HG03439 (cell line): ENCODE measurements at regions not wholly inside any gene's neighbourhood (a gene's known extent, or its start where the extent isn't known, plus 50 kb on each side); places are given as distances from the start of the nearest gene placed in this dataset.
"Not testable (repeated sequence)": the region's sequence is repeated elsewhere in the genome, so short reads cannot be mapped to it uniquely, and the experiment has no call there.

Source experiments
- ATAC-seq: cut with Tn5 transposase; IDR thresholded peaks from one replicate; pipeline ENCODE4 v1.9.1; 2021; ENCODE audit warnings: mild to moderate bottlenecking, moderate library complexity; ENCODE audit not compliant: unreplicated experiment

- no peak for ATAC-seq
These were observed 177.9 kb upstream of the C1orf87 start for GRCh38 chr1:60251426-60251825.

DNA sequence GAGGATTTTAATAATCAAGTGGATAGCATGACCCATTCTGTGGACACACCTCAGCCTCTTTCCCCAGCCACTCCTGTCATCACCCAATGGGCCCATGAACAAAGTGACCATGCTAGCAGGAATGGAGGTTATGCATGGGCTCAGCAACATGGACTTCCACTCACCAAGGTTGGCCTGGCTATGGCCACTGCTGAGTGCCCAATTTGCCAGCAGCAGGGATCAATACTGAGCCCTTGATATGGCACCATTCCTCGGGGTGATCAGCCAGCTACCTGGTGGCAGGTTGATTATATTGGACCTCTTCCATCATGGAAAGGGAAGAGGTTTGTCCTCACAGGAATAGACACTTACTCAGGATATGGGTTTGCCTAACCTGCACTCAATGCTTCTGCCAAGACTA is 173.9 kb upstream of the C1orf87 start:
- ATAC-seq = not testable (repeated sequence)

- ATAC-seq = no peak
These were observed 171.8 kb upstream of the C1orf87 start for GRCh38 chr1:60245324-60245723.

DNA sequence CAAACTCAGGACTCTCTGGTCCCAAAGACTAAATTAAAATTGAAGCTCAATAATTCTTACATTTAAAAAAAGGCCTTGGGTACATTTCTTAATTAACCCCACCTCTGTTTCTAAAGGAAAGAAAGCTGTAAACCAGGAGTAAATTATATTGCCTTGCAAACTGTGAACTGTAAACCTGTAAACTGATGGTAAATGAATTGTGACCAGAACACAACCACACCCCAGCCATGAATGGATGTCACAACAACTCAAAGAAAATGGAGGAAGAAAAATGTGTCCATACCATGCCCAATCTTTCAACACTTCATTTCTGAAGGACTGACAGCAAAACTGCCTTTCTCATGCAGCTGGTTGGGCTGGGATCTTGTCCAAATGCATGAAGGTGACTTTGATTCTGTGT is 171.3 kb upstream of the C1orf87 start:
- no peak for ATAC-seq

GRCh38 chr1:60235275-60235674 is 161.7 kb upstream of the C1orf87 start:
- no peak for ATAC-seq

DNA sequence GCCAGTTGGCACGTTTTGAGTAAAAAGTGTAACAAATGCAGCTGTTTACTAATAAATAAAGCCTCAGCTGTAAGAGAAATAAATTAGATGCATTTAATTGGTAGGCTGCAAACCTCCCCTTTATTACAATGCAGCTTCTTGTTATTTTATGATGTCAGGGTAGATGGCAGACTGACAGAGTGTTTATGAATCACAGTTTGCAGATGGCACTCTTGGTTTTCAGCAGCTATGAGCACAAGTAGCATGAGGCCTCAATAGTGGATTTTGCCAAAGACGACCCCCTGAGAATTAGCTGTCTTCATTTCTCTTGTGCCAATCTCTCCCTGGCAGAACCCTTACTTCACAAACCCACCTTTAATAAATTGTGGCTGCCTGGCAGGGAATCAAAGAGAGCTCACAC is 161.2 kb upstream of the C1orf87 start:
- ATAC-seq = no peak

- ATAC-seq = no peak
These were observed 156.3 kb upstream of the C1orf87 start for GRCh38 chr1:60229821-60230220.

GRCh38 chr1:60228041-60228491 is 154.5 kb upstream of the C1orf87 start:
- no peak for ATAC-seq

DNA sequence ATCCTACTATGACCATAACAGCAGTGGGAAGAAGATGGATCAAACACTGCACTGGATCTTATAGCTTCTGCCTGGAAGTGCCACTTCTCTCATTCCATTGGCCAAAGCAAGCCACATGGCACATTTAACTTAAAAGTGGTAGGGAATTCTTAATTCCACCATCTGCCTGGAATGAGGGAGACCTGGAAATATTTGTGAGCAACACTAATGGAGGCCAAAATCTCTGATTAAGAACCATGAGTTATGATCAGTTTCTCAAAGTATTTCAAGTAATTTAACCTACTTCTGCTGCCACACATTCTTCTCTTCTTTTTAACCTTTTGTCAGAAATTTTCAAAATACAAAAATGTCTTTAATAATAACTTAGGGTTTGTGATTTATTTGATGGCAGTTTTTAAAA is 154.0 kb upstream of the C1orf87 start:
- ATAC-seq = no peak

DNA sequence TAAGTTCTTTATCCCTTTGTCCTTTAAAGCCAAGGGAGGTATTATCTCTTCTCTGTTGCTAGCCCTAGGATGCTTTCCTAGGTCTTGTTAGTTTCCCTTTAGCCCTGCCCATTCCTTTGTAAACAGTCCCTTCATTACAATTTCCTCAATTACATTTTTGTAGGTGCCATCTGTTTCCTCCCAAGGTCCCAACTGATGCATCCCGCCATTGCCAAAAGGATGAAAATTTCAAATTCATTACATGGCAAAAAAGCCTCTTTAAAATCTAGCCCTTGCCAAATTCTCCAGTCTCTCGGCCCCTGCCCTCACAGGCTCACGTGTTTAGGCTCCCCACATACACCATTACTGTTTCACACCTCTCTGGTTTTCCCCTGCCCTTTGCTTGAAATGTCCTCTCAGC is 151.9 kb upstream of the C1orf87 start:
- ATAC-seq = no peak

- ATAC-seq = no peak
These were observed 151.0 kb upstream of the C1orf87 start for GRCh38 chr1:60224523-60224922.

- no peak for ATAC-seq
These were observed 149.6 kb upstream of the C1orf87 start for GRCh38 chr1:60223158-60223557.

- ATAC-seq = no peak
These were observed 149.0 kb upstream of the C1orf87 start for GRCh38 chr1:60222360-60223115.

DNA sequence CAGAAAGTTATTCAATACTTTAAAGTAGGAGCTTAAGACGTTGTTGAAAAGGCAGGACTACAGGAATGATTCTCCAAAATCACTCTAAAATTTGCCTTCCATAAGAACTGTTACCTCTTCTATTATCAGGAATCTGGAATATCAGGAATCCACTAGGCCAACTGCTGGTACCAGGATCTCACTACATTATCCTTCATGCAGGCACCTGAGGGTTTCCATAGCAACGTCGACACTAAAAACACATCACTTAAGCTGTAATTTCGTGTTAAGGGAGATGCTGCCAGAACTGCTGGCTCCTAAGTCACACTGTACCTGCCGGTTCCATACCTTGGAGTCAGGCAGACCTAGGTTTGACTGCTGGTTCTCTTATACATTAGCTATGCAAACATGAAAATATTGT is 139.7 kb upstream of the C1orf87 start:
- no peak for ATAC-seq

DNA sequence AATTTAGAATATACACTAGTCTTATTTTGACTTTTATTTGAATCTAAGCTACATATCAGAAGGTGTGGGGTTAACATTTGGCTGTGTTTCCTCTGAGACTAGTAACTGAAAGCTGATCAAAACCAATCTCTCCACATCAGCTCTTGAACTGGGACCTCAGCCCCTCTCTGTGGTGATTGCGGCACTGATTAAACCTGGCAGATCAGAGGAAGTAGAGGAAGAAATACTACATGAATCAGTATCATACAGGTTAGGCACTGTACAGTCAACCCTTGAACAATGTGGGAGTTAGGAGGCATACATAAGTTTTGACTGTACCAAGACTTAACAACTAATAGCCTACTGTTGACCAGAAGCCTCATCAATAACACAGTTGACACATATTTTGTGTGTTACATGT is 122.5 kb upstream of the C1orf87 start:
- no peak for ATAC-seq

DNA sequence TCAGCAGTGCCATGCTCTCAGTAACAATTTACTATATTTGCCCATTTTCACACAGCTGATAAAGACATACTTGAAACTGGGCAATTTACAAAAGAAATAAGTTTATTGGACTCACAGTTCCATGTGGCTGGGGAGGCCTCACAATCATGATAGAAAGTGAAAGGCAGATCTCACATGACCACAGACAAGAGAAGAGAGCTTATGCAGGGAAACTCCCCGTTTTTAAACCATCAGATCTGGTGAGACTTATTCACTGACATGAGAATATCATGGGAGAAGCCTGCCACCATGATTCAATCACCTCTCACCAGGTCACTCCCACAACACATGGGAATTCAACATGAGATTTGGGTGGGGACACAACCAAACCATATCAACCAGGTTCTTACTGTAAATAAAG is 112.1 kb upstream of the C1orf87 start:
- no peak for ATAC-seq

GRCh38 chr1:60184521-60184920 is 111.0 kb upstream of the C1orf87 start:
- ATAC-seq = no peak

- ATAC-seq = no peak
These were observed 100.3 kb upstream of the C1orf87 start for GRCh38 chr1:60173729-60174505.

- no peak for ATAC-seq
These were observed 99.4 kb upstream of the C1orf87 start for GRCh38 chr1:60173006-60173405.

DNA sequence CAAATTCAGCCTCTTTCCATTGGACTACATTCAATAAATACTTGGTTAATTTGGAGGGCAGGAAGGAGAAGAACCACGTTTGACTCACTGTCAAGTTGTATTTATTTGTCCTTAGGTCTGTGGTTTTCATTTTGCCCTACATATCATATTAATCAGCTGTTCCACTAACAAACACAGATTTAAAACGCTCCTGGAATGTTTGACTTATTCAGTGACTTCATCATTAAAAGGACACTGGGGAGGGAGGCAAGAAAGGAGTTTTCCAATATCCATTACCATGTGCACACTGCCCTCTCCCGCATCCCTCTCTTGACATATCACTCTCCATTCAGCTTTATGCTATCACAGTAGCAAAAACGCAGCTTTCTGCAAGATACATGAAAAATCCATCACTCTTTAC is 98.2 kb upstream of the C1orf87 start:
- ATAC-seq = no peak

GRCh38 chr1:60170709-60171108 is 97.1 kb upstream of the C1orf87 start:
- ATAC-seq = no peak

DNA sequence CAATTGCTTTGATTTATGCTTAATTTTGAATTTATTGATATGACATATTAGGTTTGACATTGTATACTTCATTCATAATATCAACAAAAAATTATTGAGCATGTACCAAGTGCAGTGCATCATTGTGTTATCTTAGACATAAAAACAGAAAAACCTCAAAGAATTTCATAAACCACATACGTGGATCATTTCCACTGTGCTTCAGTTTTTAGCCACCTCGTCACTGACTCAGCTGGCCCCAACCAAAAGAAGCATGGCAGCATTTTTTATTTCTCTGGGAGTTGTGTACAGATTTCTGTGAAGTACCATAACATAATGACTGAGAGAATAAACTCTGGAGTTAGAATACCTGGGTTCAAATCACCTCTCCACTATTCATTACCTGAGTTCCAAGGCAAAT is 95.6 kb upstream of the C1orf87 start:
- no peak for ATAC-seq
